ENCODE measurements at regions not wholly inside any gene's neighbourhood (a gene's known extent, or its start where the extent isn't known, plus 50 kb on each side); places are given as distances from the start of the nearest gene placed in this dataset.

GRCh38 chr15:45948181-45948621 lies 313.4 kb downstream of the SQOR start:
- Histone ChIP-seq H2BK12ac (ENCODE audit: low read depth, low read length) (peak overlapping the region; percentile 40; the same call in 1 of the 2 replicates), H3K36me3 (ENCODE audit: control insufficient read depth in 2 of 4, insufficient read depth in 4 of 4, low read length in 3 of 4) (no peaks in the 10 kb centered on the region), H3K23me2 (ENCODE audit: low read depth, low read length) (no peaks in the 10 kb centered on the region), H4K5ac (ENCODE audit: insufficient read length, low read depth, low read length) (no peak overlapping the region), H3K18ac (ENCODE audit: extremely low read depth, low read length) (0 out of 2 replicates have a peak overlapping the region, but pooled peaks have one; percentile 34), H4K91ac (replicated peaks; ENCODE audit: insufficient read length, low read length) (peak overlapping the region; percentile 11), H2BK120ac (replicated peaks; ENCODE audit: low read depth, low read length) (no peak overlapping the region), H3K9ac (replicated peaks in 1 of 4; ENCODE audit: extremely low read depth in 1 of 4, low read depth in 3 of 4, low read length in 3 of 4) (no peak overlapping the region), H3K79me2 (ENCODE audit: control insufficient read depth in 1 of 2, insufficient read depth in 2 of 2, low read length in 2 of 2) (no peaks in the 10 kb centered on the region), H3K23ac (ENCODE audit: insufficient read length) (no peak overlapping the region), H3K27ac (ENCODE audit: low read depth, low read length) (no peak overlapping the region), H3K14ac (ENCODE audit: insufficient read length) (no peak overlapping the region), H3K4ac (replicated peaks; ENCODE audit: insufficient read length, low read depth, low read length) (no peak overlapping the region), H3K4me1 (replicated peaks in 1 of 4; ENCODE audit: control insufficient read depth in 3 of 4, insufficient read depth in 4 of 4, low read length in 3 of 4) (peaks cover 2 to 16% (median 12%) of the 10 kb centered on the region in 4 experiments; a peak in 6 of 7 replicates), H2BK20ac (ENCODE audit: low read length) (no peak overlapping the region), H4K20me1 (replicated peaks in 1 of 2; ENCODE audit: control insufficient read depth in 1 of 2, insufficient read depth in 2 of 2, low read length in 2 of 2) (no peaks in the 10 kb centered on the region), H3K9me3 (ENCODE audit: insufficient read depth in 2 of 2, low read depth in 1 of 2, low read length in 1 of 2) (no peaks in the 10 kb centered on the region), H3K56ac (replicated peaks; ENCODE audit: insufficient read length, low read depth, low read length) (no peak overlapping the region), H3K4me2 (ENCODE audit: insufficient read depth in 1 of 2, low read depth in 2 of 2, low read length in 2 of 2) (peak overlapping the region; percentile 48 to 81), H3K4me3 (ENCODE audit: extremely low read depth in 1 of 4, insufficient read depth in 2 of 4, low read depth in 3 of 4, low read length in 4 of 4) (peak overlapping the region in 1 of 4 experiments; percentile 30; a peak in 1 of 8 replicates), H2BK15ac (ENCODE audit: low read length) (no peak overlapping the region), H3K27me3 (replicated peaks in 1 of 4; ENCODE audit: control insufficient read depth in 3 of 4, extremely low read depth in 1 of 4, insufficient read depth in 3 of 4, low read length in 3 of 4) (no peaks in the 10 kb centered on the region), H2AK5ac (ENCODE audit: low read depth, low read length) (no peak overlapping the region), H4K8ac (ENCODE audit: extremely low read depth, insufficient read depth, low read length) (no peak overlapping the region), H2BK5ac (ENCODE audit: low read depth, low read length) (peak overlapping the region; percentile 85; the same call in 1 of the 2 replicates), H2AFZ (ENCODE audit: low read length) (no peak overlapping the region), H3K79me1 (ENCODE audit: low read depth, low read length) (no peaks in the 10 kb centered on the region)
- TF ChIP-seq RNF2 (IDR thresholded peaks at IDR 0.05; ENCODE audit: borderline replicate concordance, low read depth, low read length, missing control alignments, poor library complexity, severe bottlenecking) (no peak), TEAD4 (IDR thresholded peaks at IDR 0.05; ENCODE audit: low read depth, low read length) (0 out of 2 replicates have a peak, but pooled peaks have one; percentile 23)
- DNase-seq (ENCODE audit: low read depth in 1 of 2, low spot score in 2 of 2) = peak; percentile 13 to 45
- ChIA-PET POLR2A (ENCODE audit: partially characterized antibody) (interaction anchor here (1.3 kb wide), 1 partner anchor 12 kb away, joined by 5 read pairs; no protein-coding TSS in a partner anchor), CTCF (ENCODE audit: partially characterized antibody) (no interaction called here)
- FAIRE-seq = peak; percentile 36
- WGBS, 2 experiments (ENCODE audit: extremely low coverage in 1 of 2, insufficient coverage in 1 of 2, insufficient read length in 1 of 2, insufficient replicate concordance in 2 of 2, low coverage in 1 of 2, low lambda C conversion rate in 2 of 2, missing lambda C conversion rate in 1 of 2) = 39% methylated on average over 3 of the region's 3 CpGs; no CpG with 5 or more reads in 1 of the 2 experiments

Data from H1 (cell line).